22Rv1 (cell line): ENCODE measurements at regions not wholly inside any gene's neighbourhood (a gene's known extent, or its start where the extent isn't known, plus 50 kb on each side); places are given as distances from the start of the nearest gene placed in this dataset.

Source experiments
- CTCF ChIP-seq: fragments of 450-650 bp; IDR thresholded peaks from 2 replicates; pipeline ENCODE4 v1.5.1; 2017; ENCODE audit warnings: mild to moderate bottlenecking
- ZFX ChIP-seq: fragments of 450-650 bp; IDR thresholded peaks from 2 replicates; pipeline ENCODE4 v1.6.1; 2017; ENCODE audit warnings: antibody characterized with exemption, borderline replicate concordance

- TF ChIP-seq CTCF, result no peak
- no peak for TF ChIP-seq ZFX
These were observed 70.7 kb downstream of the SOX2 start for GRCh38 chr3:181782306-181782954.
